ENCODE measurements at regions not wholly inside any gene's neighbourhood (a gene's known extent, or its start where the extent isn't known, plus 50 kb on each side); places are given as distances from the start of the nearest gene placed in this dataset.

DNA sequence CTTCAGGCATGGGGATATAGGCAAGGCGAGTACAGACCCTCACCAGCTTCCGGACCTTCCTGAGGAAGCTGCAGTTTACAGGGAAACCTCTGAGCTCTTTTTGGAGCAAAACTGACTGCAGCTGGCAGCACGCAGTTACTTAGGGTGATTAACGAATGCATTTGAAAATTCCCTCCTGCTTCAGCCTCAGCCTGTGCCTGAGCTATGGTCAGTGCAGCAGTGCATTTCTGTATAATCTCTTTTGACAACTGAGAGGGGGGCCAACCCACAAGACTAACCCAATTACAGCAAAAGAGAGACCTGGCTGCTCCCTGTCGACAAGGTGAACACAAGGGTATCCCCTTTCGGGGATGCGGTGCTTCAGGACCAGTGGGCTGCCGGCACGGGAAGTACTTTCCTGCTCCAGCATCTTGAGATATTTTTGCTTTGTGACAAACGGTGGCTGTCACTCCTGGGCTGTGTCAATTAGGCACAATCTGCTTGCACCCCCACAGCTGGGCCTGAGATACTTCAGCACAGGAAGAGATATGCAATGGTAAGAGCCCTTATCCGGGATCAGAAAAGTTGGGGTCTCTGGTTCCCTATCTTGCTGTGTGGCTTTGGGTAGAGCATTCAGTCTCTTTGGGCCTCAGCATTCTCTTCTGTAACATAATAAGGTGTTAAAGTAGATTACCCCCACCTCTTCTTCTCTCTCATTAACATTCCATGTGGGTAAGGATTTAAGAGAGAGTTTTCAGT lies 141.0 kb downstream of the TMEM17 start:
- FAIRE-seq, result no peak

DNA sequence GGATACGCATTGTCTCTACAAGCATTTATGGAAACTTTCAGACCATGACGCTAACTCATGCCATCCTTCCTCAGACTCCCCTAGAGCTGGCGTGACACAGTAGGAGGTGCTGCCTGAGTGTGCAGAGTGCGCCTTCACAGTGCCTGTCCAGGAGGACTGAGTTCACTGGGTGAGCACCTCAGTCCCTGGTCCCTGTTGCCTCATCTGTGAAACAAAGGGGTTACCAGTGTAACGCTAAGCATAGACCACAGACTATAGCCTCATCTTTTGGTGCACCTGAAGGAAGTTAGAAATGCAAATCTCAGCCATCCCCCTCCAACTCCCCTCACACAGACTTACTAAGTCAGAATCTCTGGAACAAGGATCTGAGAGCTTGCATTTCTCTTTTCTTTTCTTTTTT lies 142.8 kb downstream of the TMEM17 start:
- FAIRE-seq, result no peak

DNA sequence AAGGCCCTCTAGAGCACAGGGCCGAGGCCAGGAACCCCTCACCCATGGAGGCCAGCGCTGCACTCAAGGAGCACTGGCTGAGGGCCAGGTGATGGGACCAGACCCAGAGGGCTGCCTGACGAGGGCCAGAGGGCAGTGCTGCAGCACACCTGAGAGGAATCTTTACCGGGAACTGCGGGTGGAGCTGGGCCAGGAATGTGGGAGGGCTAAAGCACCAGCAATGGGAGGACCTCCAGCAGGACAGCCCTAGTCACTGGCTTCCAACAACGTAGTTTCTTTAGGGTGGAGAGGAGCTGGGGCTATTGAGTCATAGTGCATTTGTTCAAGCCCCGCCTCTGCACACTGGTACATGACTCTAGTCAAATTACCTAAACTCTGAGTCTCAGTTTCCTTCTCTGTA lies 143.4 kb downstream of the TMEM17 start:
- no peak for FAIRE-seq

DNA sequence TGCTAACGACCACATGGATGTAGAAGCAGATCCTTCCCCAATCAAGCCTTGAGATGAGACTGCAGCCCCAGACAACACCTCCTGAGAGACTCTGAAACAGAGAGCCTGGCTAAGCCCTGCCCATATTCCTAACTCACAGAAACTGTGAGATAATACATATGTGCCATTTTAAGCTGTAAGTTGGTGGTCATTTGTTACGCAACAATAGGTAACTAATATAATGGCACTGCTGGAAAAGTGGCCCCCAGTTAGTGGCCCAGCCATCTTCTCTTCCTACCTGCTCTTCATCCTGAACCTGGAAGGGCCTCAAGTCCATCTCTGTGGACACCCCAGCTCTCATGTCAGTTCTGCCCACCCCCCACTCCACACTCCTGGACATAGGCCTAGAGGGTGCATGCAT lies 144.0 kb downstream of the TMEM17 start:
- FAIRE-seq, result no peak

DNA sequence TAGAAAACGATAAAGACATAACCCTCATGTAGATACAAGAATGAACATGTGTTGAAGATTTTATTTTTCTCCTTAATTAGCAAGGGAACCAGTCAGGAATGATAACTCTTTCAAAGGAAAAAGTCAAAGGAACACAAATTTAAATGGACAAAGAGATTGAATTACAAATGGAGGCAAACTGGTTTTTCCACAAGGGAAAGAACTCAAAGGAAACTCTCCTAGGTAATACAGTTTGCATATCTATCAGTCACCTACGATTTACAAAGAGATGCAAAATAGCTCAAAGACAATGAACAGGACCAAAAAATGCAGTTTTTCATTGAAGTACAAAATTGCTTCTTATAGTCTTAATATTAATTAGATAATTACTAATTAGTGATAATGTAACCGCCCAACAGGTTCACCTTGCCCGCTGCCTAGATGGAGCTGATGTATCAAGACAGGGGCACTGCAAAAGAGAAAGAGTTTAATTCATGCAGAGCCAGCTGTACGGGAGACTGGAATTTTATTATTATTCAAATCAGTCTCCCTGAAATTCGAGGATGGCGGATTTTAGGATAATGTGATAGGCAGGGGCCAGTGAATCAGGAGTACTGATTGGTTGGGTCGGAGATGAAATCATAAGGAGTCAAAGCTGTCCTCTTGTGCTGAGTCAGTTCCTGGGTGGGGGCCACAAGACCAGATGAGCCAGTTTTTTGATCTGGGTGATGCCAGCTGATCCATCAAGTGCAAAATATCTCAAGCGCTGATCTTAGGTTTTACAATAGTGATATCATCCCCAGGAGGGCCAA lies 151.0 kb downstream of the TMEM17 start:
- FAIRE-seq, result no peak

DNA sequence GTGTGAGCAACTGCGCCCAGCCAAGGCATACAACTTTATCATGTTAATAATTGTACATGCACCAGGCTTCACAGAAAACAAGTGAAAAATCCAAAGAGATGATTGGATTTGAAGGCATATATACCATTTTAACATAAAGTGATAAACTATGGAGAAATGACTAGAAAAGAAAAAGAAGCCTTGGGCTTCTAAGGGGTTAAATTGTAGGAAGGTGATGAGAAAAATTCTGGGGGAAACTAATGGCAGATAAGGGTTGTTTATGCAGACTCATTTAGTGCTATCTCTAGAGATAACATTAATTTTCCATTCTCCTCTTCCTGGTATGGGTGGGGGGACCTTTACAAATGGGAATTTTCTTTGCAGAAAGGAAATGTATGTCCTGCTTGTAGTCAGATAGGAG lies 154.0 kb downstream of the TMEM17 start:
- FAIRE-seq, result no peak

DNA sequence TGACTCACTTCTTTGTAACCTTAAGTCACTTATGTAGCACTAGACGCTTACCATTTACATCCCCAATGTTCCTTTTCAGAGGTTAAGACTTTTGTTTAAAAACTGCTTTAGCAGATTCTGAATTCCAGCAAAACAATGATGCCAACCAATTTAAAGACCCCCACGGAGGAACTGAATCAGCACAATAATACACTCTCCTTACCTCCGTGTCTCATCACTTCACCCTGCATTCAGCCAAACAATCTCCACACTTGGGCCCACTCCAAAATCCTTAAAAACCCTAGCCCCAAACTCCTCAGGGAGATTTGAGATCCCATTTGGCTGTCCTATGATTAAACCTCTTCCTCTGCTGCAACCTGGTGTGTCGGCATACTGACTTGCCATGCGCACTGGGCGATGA lies 153.9 kb downstream of the B3GNT2 start:
- FAIRE-seq, result no peak

DNA sequence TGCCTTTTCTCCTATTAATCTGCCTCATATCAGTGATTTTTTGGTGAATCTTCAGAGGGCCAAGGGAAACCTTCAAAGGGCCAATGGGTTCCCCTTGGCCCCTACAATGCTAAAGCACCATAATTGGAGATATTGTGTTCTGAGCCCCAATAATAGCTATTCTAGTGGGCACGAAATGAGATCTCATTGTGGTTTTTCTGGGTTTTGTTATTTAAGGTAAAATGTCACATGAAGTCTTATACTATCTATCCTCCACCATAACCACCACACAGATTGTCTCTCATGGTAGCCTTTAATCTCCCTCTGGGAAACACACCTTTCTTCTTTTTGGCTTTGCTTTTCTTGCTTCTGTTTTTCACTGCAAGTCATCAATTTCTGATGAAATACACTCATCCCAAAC lies 152.8 kb downstream of the B3GNT2 start:
- FAIRE-seq, result no peak

DNA sequence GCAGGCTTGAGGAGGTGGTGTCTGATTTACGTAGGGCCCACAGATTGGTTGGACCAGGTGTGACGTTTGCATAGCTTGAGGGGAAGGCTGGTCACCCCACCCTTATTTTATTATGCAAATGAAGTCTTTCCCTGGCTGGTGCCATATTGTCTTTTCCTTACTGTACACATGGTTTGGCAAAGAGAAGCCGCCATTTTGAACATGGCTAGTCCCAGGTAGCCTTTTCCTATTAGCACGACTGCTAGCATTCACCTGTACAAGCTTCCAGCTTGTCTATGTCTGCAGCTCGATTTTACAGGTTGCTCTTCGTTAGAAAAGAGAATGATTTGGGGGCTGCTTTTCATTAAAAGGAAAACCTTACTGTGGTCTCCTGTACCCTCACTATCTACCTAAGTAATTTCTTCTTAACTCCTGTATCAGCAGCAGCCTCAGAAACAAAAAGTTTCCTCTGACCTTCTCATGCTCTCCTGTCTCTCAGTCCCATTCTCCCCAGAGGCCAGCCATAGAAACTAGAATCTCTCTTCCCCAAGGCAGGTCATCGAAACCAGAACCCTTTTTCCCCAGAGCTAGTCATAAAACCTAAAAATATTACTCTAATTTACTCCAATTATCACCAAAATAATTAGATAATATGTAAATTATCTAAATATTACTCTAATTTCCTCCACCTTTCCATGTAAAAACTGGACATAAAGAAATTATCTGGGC lies 151.8 kb downstream of the B3GNT2 start:
- FAIRE-seq, result no peak

DNA sequence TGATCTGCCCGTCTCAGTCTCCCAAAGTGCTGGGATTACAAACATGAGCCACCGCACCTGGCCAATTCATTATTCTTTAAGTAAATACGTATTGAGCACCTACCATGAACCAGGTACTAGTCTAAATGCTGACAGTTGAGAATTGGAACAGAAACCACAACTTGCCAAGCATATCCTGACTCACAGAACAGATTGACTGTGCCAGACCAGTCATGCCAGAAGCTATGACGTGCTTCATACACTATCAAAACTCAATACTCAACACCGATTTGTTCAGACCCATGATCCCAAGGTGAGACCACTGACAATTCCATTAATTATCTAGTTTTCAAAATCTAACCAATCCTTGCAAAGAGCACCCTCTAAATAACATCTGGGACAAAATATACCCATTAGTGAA lies 148.6 kb downstream of the B3GNT2 start:
- FAIRE-seq, result no peak

DNA sequence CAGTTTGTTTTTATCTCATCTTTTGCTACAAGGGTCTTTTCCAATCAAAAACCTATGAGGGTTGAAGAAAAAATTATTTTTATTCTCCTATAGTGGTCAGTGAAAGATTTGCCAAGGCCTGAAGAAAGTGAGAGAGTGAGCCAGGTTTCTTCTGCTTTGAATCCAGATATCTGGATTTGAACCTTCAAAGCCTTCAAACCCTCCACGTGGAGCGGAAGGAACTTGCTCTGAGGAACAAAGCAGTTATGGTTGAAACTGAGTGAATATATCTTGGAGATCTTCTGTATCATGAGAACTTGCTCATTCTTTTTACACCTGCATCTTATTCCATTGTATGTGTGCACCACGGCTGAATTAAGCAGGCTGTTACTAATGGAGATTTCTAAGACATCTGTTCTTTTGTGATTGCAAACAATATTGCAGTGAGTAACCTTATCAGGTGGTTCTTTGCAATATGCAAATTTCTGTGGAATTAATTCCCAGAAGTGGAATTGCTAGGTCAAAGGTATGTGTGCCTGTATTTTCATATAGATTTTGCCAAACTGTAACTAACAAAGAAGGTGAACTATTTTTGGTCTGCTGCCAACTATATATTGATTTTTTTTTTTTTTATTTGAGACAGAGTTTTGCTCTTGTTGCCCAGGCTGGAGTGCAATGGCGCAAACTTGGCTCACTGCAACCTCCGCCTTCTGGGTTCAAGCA lies 147.9 kb downstream of the B3GNT2 start:
- FAIRE-seq, result no peak

DNA sequence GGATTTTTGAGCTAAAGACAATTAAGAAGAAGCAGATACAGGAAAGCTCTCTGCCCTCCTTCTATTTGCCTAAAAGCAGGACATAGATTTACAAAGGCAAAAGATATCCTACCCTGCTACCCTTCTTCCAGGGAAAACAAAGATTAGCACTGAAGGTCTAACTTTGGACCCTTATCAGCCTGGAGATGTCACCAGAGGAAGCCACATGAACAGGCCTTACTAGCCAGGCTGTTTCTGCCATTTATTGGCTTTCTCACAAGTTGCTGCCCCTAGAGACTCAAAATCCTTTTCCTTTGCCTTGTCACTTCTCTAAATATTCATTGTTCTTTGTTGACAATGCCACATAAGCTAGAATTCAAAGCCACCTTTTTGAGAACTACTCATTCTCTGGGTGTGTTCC lies 147.3 kb downstream of the B3GNT2 start:
- no peak for FAIRE-seq

DNA sequence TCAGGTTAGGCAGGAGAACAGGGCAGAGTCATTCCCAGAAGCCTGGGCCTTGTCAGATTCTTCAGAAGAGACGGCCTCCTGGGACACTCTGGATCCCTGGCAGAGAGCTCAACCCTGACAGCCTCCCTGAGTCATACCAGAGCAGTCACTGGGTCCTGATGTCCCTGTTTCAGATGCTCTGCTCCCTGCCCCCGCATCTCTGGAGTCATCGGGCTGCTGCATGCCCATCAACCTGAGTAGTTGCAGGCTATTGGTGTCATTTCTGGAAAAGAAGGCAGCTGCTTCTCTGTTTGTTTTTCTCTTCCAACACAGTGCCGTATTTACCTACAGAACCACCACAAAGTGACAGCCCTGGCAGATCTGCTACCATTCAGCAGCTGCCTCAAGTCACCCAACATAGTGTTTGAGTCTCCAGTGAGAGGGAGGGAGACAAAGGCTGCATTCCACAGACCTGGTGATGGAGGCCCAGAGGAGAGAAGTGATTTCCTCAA lies 145.1 kb downstream of the B3GNT2 start:
- FAIRE-seq, result no peak

DNA sequence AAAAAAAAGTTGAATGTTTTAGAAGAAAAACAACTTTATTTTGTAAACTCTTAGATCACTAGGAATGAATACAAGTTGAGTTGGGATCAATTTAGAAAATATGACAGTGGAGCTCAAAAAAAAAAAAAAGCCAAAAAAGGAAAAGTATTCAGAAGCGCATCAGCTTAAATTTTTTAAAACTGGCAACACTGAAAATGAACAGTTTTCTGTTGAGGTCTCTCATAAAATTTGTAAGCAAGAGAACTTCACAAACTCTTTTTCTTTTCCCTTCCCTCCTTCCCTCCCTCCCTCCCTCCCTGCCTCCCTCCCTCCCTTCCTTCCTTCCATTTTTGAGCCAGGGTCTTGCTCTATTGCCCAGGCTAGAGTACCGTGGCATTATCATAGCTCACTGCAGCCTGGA lies 143.9 kb downstream of the B3GNT2 start:
- FAIRE-seq, result no peak

DNA sequence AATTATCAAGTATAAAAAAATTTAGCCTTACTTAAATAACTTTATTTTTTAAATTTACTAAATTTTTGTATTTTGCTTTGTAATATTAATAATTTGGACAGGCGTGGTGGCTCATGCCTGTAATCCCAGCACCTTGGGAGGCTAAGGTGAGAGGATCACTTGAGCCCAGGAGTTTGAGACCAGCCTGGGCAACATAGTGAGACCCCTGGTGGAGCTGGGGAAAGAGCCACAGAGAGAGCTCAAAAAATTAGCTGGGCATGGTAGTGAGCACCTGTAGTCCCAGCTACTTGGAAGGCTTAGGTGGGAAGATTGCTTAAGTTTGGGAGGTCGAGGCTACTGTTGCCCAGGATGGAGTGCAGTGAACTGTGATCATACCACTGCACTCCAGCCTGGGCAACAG lies 143.5 kb downstream of the B3GNT2 start:
- no peak for FAIRE-seq

DNA sequence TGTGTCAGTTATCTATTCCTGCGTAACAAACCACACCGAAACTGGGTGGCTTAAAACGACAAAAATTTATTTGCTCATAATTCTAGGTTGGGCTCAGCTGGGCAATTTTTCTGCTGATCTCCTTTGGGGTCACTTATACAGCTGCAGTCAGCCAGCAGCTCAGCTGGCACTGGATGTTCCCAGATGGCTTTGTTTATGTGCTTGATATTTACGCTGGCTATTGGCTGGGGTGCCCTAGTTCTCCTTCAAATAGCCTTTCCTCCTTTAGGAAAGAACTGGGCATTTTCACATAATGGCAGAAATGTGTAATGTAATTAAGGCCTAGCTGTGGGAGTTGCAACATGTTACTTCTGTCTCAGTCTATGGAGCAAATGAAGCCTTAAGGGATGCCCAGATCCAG lies 142.2 kb downstream of the B3GNT2 start:
- FAIRE-seq, result no peak

DNA sequence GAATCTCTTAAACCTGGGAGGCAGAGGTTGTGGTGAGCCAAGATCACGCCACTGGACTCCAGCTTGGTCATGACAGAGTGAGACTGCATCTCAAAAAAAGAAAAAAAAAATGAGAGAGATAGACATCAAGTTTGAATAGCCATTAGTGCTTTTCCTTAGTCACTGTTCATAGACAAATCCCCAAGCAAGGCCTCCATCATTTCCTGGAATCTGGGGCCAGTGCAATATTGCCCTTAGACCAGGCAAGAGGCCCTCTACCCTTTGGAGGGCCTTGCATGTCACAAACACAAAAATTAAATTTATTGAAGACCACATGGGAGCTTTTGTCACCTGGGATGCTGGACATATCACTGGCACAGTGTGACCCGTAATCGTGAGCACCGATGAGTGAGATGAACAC lies 141.5 kb downstream of the B3GNT2 start:
- FAIRE-seq, result no peak

DNA sequence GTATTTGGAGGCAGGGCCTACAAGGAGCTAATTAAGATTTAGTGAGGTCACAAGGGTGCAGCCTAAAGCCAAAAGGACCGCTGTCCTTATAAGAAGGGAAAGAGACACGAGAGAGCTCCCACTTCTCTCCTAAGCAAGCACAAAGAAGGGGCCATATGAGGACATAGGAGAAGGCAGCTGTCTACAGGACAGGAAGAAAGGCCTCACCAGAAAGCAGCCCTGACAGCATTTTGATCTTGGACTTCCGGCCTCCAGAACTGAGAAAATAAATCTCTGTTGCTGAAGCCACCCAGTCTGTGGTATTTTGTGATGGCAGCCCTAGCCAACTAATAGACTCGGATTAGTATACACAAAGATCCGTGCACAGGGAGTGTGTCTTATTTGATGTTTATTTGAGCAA lies 139.7 kb downstream of the B3GNT2 start:
- no peak for FAIRE-seq

DNA sequence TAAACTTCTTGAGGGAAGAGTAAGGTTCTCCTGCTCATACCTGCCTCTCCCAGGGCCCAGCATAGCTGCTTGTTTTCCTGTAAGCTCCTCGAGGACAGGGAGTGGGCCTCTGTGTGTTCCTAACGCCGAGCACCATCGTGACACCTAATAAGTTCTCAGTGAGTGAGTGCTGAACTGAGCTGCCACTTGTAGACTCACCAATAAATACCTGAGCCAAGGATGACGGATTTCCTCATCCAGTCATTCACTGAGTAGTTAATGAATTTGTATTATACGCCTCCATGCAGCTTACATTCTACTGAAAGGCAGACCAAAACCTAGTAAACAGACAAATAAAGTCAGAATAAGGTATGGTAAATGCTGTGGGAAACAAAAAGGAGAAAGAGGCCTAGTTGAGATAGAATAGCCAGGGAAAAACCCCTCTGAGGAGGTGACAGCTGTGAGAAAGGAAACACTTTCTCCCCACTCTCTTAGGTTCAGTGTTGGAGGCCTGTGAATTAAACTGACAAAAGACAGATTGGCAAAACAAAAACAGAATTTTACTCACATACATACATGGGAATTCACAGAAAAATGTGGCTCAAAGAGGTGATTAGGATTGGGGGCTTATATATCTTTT lies 138.6 kb downstream of the B3GNT2 start:
- FAIRE-seq, result no peak

DNA sequence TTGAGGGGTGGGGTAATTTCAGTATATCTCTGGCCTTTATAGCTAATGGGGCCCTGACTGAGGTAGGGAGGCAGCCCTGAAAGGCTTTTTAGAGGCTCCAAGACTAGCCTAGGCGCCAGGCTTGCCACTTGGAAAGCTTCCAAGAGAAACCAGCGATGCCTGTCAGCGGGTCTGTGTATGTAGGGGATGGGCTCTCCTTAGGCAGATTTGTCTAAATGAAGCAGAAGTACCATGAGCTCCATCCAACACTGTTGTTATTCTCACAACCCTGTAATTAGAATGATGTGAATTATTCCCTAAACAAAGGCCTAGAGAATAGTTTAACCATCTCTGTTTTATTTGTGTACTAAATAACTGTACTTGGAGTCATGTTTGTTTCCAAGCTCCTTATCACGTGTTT lies 138.1 kb downstream of the B3GNT2 start:
- FAIRE-seq, result no peak

DNA sequence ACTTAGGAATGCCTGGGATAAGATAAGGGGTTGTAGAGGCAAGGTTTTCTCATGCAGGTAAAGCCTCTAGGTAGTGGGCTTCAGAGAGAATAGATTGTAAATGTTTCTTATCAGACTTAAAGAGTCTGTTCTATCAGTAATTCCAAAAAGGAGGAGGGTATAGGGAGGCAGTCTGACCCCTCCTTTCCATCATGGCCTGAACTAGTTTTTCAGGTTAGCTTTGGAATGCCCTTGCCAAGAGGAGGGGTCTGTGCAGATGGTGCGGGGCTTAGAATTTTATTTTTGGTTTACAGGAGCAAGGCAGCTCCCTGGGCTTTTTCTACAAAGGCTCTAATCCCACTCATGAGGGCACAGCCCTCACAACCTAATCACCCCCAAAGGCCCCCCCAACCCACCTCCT lies 135.0 kb downstream of the B3GNT2 start:
- FAIRE-seq, result no peak

DNA sequence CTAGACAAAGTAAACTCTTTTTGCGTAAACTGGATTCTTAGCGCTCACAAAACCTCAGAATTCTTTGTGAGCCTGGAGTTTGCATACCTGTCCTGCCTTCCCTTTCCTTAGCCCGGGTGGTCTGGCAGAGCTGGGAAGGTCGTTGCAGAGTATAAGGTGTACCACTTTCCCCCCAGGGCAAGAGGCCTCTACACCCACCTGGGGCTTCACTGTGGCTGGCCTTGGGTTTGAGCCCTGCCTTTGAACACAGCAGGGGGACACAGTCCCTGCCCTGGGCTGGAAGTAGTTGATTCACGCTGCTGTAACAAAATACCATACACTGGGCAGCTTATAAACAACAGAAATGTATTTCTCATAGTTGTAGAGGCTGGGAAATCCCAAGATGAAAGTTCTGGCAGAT lies 133.9 kb downstream of the B3GNT2 start:
- FAIRE-seq, result no peak

DNA sequence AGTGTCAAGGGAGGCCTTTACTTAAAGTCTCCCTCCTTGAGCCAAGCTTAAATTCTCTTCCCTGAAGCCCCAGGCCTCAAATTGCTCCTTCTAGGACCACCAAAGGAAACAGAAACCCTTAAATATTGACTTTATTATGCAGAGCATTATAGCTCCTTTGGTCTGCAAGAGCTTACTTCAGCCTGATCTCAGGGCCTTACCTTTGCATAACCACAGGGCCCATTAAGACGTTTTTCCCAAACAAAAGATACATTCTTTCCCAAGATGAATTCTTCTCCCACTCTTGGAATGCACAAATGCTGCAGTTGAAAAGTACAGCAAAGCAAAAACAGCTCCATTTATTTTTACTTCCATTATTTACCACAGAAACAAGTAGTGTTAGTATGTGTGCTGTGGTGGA lies 130.8 kb downstream of the B3GNT2 start:
- no peak for FAIRE-seq
